NCI-H2171 (cell line): ENCODE measurements at regions not wholly inside any gene's neighbourhood (a gene's known extent, or its start where the extent isn't known, plus 50 kb on each side); places are given as distances from the start of the nearest gene placed in this dataset.

Source experiments
- DNase-seq: peaks from one replicate; lab custom pipeline; 2025; lab: John Stamatoyannopoulos, UW

GRCh38 chr2:41886145-41886664 is 161.6 kb upstream of the PKDCC start:
- no peak for DNase-seq

GRCh38 chr2:41886757-41887156 is 161.1 kb upstream of the PKDCC start:
- no peak for DNase-seq

- DNase-seq: no peak
Observed at GRCh38 chr2:41890341-41890740, 157.5 kb upstream of the PKDCC start.

GRCh38 chr2:41892476-41892875 is 155.3 kb upstream of the PKDCC start:
- DNase-seq: no peak

GRCh38 chr2:41894563-41895333 is 153.1 kb upstream of the PKDCC start:
- no peak for DNase-seq

GRCh38 chr2:41895334-41895664 is 152.5 kb upstream of the PKDCC start:
- DNase-seq: no peak

- DNase-seq: no peak
Observed at GRCh38 chr2:41896186-41896846, 151.5 kb upstream of the PKDCC start.

GRCh38 chr2:41899189-41899588 is 148.6 kb upstream of the PKDCC start:
- DNase-seq: no peak

- no peak for DNase-seq
Observed at GRCh38 chr2:41900101-41900577, 147.7 kb upstream of the PKDCC start.

GRCh38 chr2:41902897-41903296 is 144.9 kb upstream of the PKDCC start:
- no peak for DNase-seq

GRCh38 chr2:41903474-41904135 is 144.2 kb upstream of the PKDCC start:
- DNase-seq: no peak

GRCh38 chr2:41904459-41904858 is 143.4 kb upstream of the PKDCC start:
- DNase-seq: no peak

GRCh38 chr2:41905597-41906337 is 142.1 kb upstream of the PKDCC start:
- no peak for DNase-seq

- DNase-seq: no peak
Observed at GRCh38 chr2:41906338-41906725, 141.5 kb upstream of the PKDCC start.

- DNase-seq: no peak
Observed at GRCh38 chr2:41907141-41907540, 140.7 kb upstream of the PKDCC start.

GRCh38 chr2:41907771-41908207 is 140.0 kb upstream of the PKDCC start:
- DNase-seq: no peak

- DNase-seq: no peak
Observed at GRCh38 chr2:41908349-41908748, 139.5 kb upstream of the PKDCC start.

GRCh38 chr2:41909584-41909983 is 138.2 kb upstream of the PKDCC start:
- DNase-seq: no peak

- no peak for DNase-seq
Observed at GRCh38 chr2:41910126-41910525, 137.7 kb upstream of the PKDCC start.

GRCh38 chr2:41911033-41911432 is 136.8 kb upstream of the PKDCC start:
- DNase-seq: no peak

- DNase-seq: no peak
Observed at GRCh38 chr2:41912337-41912736, 135.5 kb upstream of the PKDCC start.

GRCh38 chr2:41912776-41913175 is 135.0 kb upstream of the PKDCC start:
- no peak for DNase-seq
